ENCODE measurements at regions not wholly inside any gene's neighbourhood (a gene's known extent, or its start where the extent isn't known, plus 50 kb on each side); places are given as distances from the start of the nearest gene placed in this dataset.
A peak's percentile ranks its signal among the peaks of the same experiment; 100 is the strongest.

GRCh38 chr13:59468396-59468795 is 695.3 kb downstream of the DIAPH3 start:
- FAIRE-seq (no peak), DNase-seq (ENCODE audit: insufficient read length, low spot score) (no peak)
- no peak for TF ChIP-seq CTCF (IDR thresholded peaks at IDR 0.05; ENCODE audit: insufficient read depth, missing control alignments)

- no peak for TF ChIP-seq CTCF (IDR thresholded peaks at IDR 0.05; ENCODE audit: insufficient read depth, missing control alignments)
- DNase-seq (ENCODE audit: insufficient read length, low spot score) (no peak), FAIRE-seq (peak; percentile 63)
These were observed 692.6 kb downstream of the DIAPH3 start for GRCh38 chr13:59471106-59471505.

GRCh38 chr13:59472134-59472533 is 691.6 kb downstream of the DIAPH3 start:
- peak; percentile 53 for FAIRE-seq
- no peak for DNase-seq (ENCODE audit: insufficient read length, low spot score)
- no peak for TF ChIP-seq CTCF (IDR thresholded peaks at IDR 0.05; ENCODE audit: insufficient read depth, missing control alignments)

- TF ChIP-seq CTCF (IDR thresholded peaks at IDR 0.05; ENCODE audit: insufficient read depth, missing control alignments), result no peak
- no peak for FAIRE-seq
- DNase-seq (ENCODE audit: insufficient read length, low spot score), result no peak
These were observed 689.0 kb downstream of the DIAPH3 start for GRCh38 chr13:59474696-59475095.

GRCh38 chr13:59475911-59476310 is 687.8 kb downstream of the DIAPH3 start:
- no peak for TF ChIP-seq CTCF (IDR thresholded peaks at IDR 0.05; ENCODE audit: insufficient read depth, missing control alignments)
- FAIRE-seq (no peak), DNase-seq (ENCODE audit: insufficient read length, low spot score) (no peak)

GRCh38 chr13:59476366-59476765 is 687.4 kb downstream of the DIAPH3 start:
- no peak for TF ChIP-seq CTCF (IDR thresholded peaks at IDR 0.05; ENCODE audit: insufficient read depth, missing control alignments)
- no peak for FAIRE-seq

GRCh38 chr13:59477011-59477410 is 686.7 kb downstream of the DIAPH3 start:
- TF ChIP-seq CTCF (IDR thresholded peaks at IDR 0.05; ENCODE audit: insufficient read depth, missing control alignments), result peak; percentile 16
- no peak for FAIRE-seq
- no peak for DNase-seq (ENCODE audit: insufficient read length, low spot score)

More at GRCh38 chr13:59476366-59476765, 687.4 kb downstream of the DIAPH3 start:
- no peak for DNase-seq (ENCODE audit: insufficient read length, low spot score)
